Activated naive CD4-positive, alpha-beta T cell (primary cell): ENCODE measurements at regions not wholly inside any gene's neighbourhood (a gene's known extent, or its start where the extent isn't known, plus 50 kb on each side); places are given as distances from the start of the nearest gene placed in this dataset.

Experiments
- DNase-seq, 4 experiments: peaks; one replicate each; lab custom pipeline; 2025; lab: John Stamatoyannopoulos, UW

GRCh38 chr5:28165096-28165495 lies 1126.7 kb upstream of the CDH9 start:
- DNase-seq, result no peak

GRCh38 chr5:28164568-28164967 lies 1126.2 kb upstream of the CDH9 start:
- no peak for DNase-seq

GRCh38 chr5:28156981-28157380 lies 1118.6 kb upstream of the CDH9 start:
- no peak for DNase-seq

GRCh38 chr5:28143519-28143918 lies 1105.1 kb upstream of the CDH9 start:
- no peak for DNase-seq

DNA sequence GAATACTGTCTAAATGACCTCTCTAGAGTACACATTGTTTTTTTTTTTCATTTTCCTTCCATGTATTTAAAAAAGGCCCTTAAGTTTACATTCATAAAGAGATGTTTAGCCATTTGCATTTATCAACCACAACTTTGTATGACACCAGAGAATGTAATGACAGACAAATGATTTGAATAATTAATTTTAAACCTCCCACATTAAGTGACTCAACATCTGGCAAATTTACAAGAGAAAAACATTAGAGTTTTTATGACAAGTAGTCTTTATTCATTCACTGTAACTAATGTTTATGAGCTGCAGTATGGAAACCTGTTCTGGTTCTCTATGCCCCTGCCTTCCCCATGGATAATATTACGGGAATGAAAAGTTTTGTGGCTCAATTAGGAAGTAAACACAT lies 1093.8 kb upstream of the CDH9 start:
- DNase-seq, result no peak

GRCh38 chr5:28117691-28118090 lies 1079.3 kb upstream of the CDH9 start:
- DNase-seq, result no peak

- DNase-seq, result no peak
Measured at GRCh38 chr5:28117273-28117672, 1078.9 kb upstream of the CDH9 start.

DNA sequence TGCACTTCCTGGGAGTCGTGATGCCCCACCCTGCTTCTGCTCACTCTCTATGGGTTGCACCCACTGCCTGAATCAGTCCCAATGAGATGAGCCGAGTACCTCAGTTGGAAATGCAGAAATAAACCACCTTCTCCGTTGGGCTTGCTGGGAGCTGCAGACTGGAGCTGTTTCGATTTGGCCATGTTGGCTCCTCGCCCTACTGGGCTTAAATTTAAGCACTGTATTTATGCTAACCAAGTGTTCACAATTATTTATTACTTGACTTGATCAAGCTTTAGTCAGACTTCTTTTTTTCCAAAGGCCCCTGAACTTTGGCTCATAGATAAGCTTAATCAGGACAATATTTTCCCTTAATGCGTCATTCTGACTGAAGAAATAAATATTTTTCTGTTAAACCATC lies 1072.4 kb upstream of the CDH9 start:
- no peak for DNase-seq

GRCh38 chr5:28104080-28104479 lies 1065.7 kb upstream of the CDH9 start:
- no peak for DNase-seq

GRCh38 chr5:28084069-28084468 lies 1045.7 kb upstream of the CDH9 start:
- DNase-seq, result no peak

GRCh38 chr5:28082610-28083009 lies 1044.2 kb upstream of the CDH9 start:
- no peak for DNase-seq

- DNase-seq, result no peak
Measured at GRCh38 chr5:28077291-28078240, 1039.2 kb upstream of the CDH9 start.

- no peak for DNase-seq
Measured at GRCh38 chr5:28066856-28067255, 1028.5 kb upstream of the CDH9 start.

GRCh38 chr5:28065656-28066055 lies 1027.3 kb upstream of the CDH9 start:
- no peak for DNase-seq

GRCh38 chr5:28046596-28046995 lies 1008.2 kb upstream of the CDH9 start:
- no peak for DNase-seq

GRCh38 chr5:28027851-28028250 lies 989.5 kb upstream of the CDH9 start:
- no peak for DNase-seq

DNA sequence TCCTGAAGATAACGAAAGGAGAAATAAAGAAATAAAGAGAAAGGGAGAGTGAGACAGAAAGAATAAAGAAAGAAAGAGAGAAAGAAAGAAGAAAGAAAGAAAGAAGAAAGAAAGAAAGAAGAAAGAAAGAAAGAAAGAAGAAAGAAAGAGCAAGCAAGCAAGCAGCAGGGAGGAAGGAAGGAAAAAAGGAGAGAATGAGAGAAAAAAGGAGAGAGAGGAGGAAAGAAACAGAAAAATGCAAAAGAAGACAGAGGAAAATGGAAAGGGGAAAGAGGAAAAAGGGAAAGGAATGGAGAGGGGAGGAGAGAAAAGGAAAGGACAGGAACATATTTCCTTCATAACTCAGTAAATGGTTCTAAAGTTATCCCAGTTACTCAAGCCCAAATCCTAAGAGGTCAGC lies 978.8 kb upstream of the CDH9 start:
- DNase-seq, result no peak

GRCh38 chr5:28014779-28015178 lies 976.4 kb upstream of the CDH9 start:
- no peak for DNase-seq

DNA sequence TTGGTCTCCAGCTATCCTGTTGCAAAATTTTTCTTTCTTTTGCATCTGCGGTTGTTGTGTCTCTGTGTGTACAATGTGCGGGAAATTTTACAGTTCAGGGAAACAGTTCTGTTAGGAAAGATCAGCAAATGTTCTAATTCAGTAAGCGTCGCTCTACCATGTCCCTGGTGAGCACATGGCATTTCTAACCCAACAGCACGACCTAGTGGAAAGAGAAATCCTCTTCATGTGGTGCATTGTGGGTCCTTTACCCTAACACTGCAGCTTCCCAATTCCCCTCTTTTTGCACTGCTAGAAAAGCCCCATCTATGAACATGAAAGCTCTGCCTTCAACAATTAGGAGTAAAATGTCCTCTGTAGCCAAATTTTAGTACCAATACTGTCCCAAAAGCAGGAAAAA lies 974.2 kb upstream of the CDH9 start:
- no peak for DNase-seq

GRCh38 chr5:28009576-28009975 lies 971.2 kb upstream of the CDH9 start:
- DNase-seq, result no peak

DNA sequence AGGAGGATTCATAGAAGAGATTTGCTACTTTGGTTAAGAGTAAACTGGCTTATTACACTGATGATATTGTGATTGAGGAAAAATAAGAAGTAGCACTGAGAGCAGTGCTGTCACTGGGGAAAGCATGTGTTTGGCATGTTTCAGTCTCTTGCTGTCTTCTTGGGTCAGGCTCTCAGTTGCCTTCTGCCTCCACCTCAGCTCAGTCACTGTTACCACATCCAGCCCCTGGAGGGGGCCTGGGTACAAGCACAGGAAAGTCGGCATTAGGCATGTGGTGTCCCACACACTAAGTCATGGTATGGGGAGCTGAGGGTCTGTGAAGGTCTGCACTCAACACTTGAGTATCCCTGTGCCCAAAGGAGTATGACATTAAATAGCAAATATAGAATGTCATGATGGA lies 958.3 kb upstream of the CDH9 start:
- no peak for DNase-seq

DNA sequence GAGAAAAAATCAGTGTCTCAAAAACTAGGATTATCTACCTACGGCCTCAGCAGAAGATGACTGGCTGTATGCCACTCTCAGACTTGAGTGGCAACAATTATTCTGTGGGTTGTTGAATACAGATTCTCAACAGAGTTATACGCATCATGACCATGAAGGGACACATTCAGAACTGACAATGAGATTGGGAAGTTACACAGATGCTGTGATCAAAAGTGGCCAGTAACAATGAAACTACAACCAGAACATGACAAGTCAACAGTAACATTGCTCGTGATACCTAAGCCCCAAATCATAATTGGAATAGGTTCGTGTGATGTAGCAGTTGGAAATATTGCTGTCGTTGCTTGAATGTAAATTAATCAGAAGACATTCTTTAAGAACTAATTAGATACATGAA lies 957.5 kb upstream of the CDH9 start:
- DNase-seq, result no peak

DNA sequence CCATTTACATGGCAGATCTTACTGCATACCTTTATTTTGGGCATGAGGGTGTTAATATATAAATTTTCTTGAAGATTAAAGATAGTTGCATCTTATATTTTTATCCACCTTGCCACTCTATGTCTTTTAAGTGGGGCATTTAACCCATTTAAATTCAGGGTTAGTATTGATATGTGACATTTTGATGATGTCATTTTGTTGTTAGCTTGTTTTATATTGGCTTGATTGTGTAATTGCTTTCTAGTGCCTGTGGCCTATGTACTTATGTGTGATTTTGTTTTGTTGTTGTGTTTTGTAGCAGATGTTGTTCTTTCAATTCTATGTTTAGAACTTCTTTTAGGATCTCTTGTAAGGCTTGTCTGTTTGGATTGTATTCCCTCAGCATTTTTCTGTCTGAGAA lies 939.9 kb upstream of the CDH9 start:
- no peak for DNase-seq

DNA sequence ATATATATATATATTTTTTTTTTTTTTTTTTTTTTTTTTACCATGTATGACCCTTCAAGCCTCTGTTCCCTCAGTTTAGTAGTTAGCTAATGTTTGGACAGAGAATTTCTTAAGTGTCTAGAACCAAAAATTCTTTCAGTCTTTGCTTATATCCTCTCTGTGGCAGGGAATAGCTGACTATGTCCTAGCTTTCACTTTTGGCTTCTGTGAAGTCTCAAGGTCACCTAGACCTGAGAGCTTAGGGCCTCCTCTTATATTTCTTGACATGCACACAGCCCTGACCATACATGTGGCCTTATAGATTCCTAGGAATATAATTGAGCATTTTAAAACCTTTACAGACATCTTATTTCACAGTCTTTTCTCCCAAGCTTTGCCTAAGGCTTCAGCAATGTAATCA lies 930.8 kb upstream of the CDH9 start:
- no peak for DNase-seq
